ENCODE measurements at regions not wholly inside any gene's neighbourhood (a gene's known extent, or its start where the extent isn't known, plus 50 kb on each side); places are given as distances from the start of the nearest gene placed in this dataset.

DNA sequence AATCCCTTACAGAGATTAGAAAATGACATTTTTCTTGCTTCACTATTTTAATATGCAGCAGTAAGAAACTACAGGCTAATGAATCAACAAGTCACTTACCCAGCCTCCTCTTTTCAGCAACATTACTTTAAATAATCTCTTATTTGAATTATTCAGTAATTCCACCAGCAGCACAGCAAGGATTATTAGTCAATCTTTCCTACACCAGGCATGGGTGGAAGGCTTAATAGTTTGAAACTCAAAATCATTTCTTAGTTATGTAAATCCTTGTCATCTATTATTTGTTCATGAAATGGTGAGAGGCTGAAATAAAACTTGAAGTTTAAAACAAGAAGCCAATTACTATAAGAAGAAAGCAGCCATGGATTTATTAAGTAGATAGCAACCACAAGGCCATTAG, 530.5 kb downstream of the KCNA4 start:
- intact Hi-C loops (cut with micrococcal nuclease) (no loop called here), dilution Hi-C loops (cut with MboI; ENCODE audit: extremely low pct_ligation_motif_present, low sequenced_read_pairs) (no loop called here)
- no peak overlapping the region for H2AFZ ChIP-seq (ENCODE audit: low read depth, low read length)
- FAIRE-seq (no peak), DNase-seq (ENCODE audit: low read depth, low spot score) (no peak)
- H3K27me3 ChIP-seq (ENCODE audit: control insufficient read depth in 2 of 2, insufficient read depth in 2 of 2, low read length in 2 of 2) = no peaks in the 10 kb centered on the region
- H3K9me1 ChIP-seq (replicated peaks; ENCODE audit: control insufficient read depth, extremely low read depth, insufficient read depth, low read length) = no peaks in the 10 kb centered on the region
- no peaks in the 10 kb centered on the region for H3K79me2 ChIP-seq (ENCODE audit: control insufficient read depth, insufficient read depth, low read length)
- no peaks in the 10 kb centered on the region for H3K36me3 ChIP-seq (ENCODE audit: control insufficient read depth in 2 of 2, extremely low read depth in 1 of 2, insufficient read depth in 2 of 2, low read length in 2 of 2)
- H4K20me1 ChIP-seq (replicated peaks; ENCODE audit: control insufficient read depth, extremely low read depth, insufficient read depth, low read length) = no peaks in the 10 kb centered on the region
- ChIA-PET CTCF (no interaction called here), POLR2A (no interaction called here)
- no peak overlapping the region for H3K27ac ChIP-seq (ENCODE audit: insufficient read depth, low read depth, low read length)
- H3K4me3 ChIP-seq (replicated peaks in 1 of 3; ENCODE audit: insufficient read depth in 1 of 3, low read depth in 1 of 3, low read length in 3 of 3) = no peak overlapping the region
- peaks cover 2% of the 10 kb centered on the region for H3K4me1 ChIP-seq (ENCODE audit: control insufficient read depth, extremely low read depth, insufficient read depth, low read length)
- H3K9ac ChIP-seq (replicated peaks; ENCODE audit: extremely low read depth, insufficient read depth, low read length) = no peak overlapping the region
- BruUV-seq (replicated peaks) = no TSS peak
- H3K9me3 ChIP-seq (replicated peaks; ENCODE audit: control insufficient read depth, insufficient read depth, low read length) = no peaks in the 10 kb centered on the region
- no peak overlapping the region for H3K4me2 ChIP-seq (ENCODE audit: insufficient read depth, low read length)
- TF ChIP-seq POLR2AphosphoS5 (IDR thresholded peaks at IDR 0.05; ENCODE audit: insufficient read depth, low read depth, low read length) (no peak), JUN (IDR thresholded peaks at IDR 0.05; ENCODE audit: borderline replicate concordance, insufficient read depth, insufficient read length, low read depth) (no peak), FOS (IDR thresholded peaks at IDR 0.05; ENCODE audit: borderline replicate concordance, insufficient read depth, low read length) (no peak), GATA2 (IDR thresholded peaks at IDR 0.05; ENCODE audit: insufficient read depth, insufficient read length, low read depth, low read length) (no peak), MYC (IDR thresholded peaks at IDR 0.05; ENCODE audit: low read depth, low read length) (no peak), CTCF (IDR thresholded peaks at IDR 0.05; ENCODE audit: extremely low read depth in 1 of 2, insufficient read depth in 1 of 2, low read depth in 1 of 2, low read length in 2 of 2) (no peak), POLR2A (IDR thresholded peaks at IDR 0.05; ENCODE audit: low read depth, low read length) (no peak), EZH2 (IDR thresholded peaks at IDR 0.05; ENCODE audit: borderline replicate concordance, low read depth, low read length, severe bottlenecking) (no peak)
- TF ChIP-seq, protein P1, sequence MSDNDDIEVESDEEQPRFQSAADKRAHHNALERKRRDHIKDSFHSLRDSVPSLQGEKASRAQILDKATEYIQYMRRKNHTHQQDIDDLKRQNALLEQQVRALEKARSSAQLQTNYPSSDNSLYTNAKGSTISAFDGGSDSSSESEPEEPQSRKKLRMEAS (IDR thresholded peaks at IDR 0.05; ENCODE audit: insufficient read depth, insufficient read length) = no peak
